ENCODE measurements at regions not wholly inside any gene's neighbourhood (a gene's known extent, or its start where the extent isn't known, plus 50 kb on each side); places are given as distances from the start of the nearest gene placed in this dataset.

DNA sequence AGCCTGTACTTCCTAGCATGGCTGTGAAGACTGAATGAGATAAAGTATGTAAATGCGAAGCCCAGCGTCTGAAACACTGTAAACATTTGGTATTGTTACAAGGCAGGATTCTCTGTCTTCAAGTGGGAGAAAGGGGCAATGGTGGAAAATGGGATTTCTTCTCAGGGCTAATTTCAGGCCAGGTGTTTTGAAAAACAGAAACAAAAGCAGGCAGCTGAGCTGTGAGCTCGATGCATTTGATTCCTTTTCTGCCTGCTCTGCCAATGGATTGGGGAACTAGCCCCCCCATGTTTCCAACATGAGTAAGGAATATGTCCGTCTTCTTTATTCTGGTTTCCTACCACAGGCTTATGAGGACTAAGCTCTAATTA, 732.1 kb upstream of the AUTS2 start (continued):
- TF ChIP-seq, protein P1, sequence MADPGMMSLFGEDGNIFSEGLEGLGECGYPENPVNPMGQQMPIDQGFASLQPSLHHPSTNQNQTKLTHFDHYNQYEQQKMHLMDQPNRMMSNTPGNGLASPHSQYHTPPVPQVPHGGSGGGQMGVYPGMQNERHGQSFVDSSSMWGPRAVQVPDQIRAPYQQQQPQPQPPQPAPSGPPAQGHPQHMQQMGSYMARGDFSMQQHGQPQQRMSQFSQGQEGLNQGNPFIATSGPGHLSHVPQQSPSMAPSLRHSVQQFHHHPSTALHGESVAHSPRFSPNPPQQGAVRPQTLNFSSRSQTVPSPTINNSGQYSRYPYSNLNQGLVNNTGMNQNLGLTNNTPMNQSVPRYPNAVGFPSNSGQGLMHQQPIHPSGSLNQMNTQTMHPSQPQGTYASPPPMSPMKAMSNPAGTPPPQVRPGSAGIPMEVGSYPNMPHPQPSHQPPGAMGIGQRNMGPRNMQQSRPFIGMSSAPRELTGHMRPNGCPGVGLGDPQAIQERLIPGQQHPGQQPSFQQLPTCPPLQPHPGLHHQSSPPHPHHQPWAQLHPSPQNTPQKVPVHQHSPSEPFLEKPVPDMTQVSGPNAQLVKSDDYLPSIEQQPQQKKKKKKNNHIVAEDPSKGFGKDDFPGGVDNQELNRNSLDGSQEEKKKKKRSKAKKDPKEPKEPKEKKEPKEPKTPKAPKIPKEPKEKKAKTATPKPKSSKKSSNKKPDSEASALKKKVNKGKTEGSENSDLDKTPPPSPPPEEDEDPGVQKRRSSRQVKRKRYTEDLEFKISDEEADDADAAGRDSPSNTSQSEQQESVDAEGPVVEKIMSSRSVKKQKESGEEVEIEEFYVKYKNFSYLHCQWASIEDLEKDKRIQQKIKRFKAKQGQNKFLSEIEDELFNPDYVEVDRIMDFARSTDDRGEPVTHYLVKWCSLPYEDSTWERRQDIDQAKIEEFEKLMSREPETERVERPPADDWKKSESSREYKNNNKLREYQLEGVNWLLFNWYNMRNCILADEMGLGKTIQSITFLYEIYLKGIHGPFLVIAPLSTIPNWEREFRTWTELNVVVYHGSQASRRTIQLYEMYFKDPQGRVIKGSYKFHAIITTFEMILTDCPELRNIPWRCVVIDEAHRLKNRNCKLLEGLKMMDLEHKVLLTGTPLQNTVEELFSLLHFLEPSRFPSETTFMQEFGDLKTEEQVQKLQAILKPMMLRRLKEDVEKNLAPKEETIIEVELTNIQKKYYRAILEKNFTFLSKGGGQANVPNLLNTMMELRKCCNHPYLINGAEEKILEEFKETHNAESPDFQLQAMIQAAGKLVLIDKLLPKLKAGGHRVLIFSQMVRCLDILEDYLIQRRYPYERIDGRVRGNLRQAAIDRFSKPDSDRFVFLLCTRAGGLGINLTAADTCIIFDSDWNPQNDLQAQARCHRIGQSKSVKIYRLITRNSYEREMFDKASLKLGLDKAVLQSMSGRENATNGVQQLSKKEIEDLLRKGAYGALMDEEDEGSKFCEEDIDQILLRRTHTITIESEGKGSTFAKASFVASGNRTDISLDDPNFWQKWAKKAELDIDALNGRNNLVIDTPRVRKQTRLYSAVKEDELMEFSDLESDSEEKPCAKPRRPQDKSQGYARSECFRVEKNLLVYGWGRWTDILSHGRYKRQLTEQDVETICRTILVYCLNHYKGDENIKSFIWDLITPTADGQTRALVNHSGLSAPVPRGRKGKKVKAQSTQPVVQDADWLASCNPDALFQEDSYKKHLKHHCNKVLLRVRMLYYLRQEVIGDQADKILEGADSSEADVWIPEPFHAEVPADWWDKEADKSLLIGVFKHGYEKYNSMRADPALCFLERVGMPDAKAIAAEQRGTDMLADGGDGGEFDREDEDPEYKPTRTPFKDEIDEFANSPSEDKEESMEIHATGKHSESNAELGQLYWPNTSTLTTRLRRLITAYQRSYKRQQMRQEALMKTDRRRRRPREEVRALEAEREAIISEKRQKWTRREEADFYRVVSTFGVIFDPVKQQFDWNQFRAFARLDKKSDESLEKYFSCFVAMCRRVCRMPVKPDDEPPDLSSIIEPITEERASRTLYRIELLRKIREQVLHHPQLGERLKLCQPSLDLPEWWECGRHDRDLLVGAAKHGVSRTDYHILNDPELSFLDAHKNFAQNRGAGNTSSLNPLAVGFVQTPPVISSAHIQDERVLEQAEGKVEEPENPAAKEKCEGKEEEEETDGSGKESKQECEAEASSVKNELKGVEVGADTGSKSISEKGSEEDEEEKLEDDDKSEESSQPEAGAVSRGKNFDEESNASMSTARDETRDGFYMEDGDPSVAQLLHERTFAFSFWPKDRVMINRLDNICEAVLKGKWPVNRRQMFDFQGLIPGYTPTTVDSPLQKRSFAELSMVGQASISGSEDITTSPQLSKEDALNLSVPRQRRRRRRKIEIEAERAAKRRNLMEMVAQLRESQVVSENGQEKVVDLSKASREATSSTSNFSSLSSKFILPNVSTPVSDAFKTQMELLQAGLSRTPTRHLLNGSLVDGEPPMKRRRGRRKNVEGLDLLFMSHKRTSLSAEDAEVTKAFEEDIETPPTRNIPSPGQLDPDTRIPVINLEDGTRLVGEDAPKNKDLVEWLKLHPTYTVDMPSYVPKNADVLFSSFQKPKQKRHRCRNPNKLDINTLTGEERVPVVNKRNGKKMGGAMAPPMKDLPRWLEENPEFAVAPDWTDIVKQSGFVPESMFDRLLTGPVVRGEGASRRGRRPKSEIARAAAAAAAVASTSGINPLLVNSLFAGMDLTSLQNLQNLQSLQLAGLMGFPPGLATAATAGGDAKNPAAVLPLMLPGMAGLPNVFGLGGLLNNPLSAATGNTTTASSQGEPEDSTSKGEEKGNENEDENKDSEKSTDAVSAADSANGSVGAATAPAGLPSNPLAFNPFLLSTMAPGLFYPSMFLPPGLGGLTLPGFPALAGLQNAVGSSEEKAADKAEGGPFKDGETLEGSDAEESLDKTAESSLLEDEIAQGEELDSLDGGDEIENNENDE (IDR thresholded peaks at IDR 0.05; ENCODE audit: insufficient replicate concordance, low read length): no peak
- TF ChIP-seq NANOG (IDR thresholded peaks at IDR 0.05; ENCODE audit: insufficient read depth, low read depth, low read length, poor library complexity, severe bottlenecking) (no peak), RNF2 (IDR thresholded peaks at IDR 0.05; ENCODE audit: borderline replicate concordance, low read depth, low read length, missing control alignments, poor library complexity, severe bottlenecking) (no peak), SP4 (IDR thresholded peaks at IDR 0.05; ENCODE audit: low read length) (no peak), TAF7 (optimal IDR thresholded peaks at IDR 0.05; ENCODE audit: borderline replicate concordance, low read depth, low read length) (no peak), CBX5 (IDR thresholded peaks at IDR 0.05; ENCODE audit: low read depth, low read length) (no peak), POU5F1 (IDR thresholded peaks at IDR 0.05; ENCODE audit: low read depth, low read length) (no peak), MAFK (IDR thresholded peaks at IDR 0.05; ENCODE audit: low read depth, low read length) (no peak), ASH2L (IDR thresholded peaks at IDR 0.05; ENCODE audit: low read length) (no peak), SIX5 (IDR thresholded peaks at IDR 0.05; ENCODE audit: low read depth, low read length) (no peak)
- TF ChIP-seq, protein P2, sequence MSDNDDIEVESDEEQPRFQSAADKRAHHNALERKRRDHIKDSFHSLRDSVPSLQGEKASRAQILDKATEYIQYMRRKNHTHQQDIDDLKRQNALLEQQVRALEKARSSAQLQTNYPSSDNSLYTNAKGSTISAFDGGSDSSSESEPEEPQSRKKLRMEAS (IDR thresholded peaks at IDR 0.05): no peak
- TF ChIP-seq, protein P3, sequence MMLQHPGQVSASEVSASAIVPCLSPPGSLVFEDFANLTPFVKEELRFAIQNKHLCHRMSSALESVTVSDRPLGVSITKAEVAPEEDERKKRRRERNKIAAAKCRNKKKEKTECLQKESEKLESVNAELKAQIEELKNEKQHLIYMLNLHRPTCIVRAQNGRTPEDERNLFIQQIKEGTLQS (IDR thresholded peaks at IDR 0.05; ENCODE audit: insufficient read depth, low read depth, low read length): no peak

All from H1 (cell line).